CD4-positive, CD25-positive, alpha-beta regulatory T cell (primary cell): ENCODE measurements at regions not wholly inside any gene's neighbourhood (a gene's known extent, or its start where the extent isn't known, plus 50 kb on each side); places are given as distances from the start of the nearest gene placed in this dataset.

Source experiments
- ATAC-seq, 2 donors: fragments of 150-1000 bp; cut with Tn5 transposase; one replicate each; pipeline ENCODE4 v1.10.0; 2021; ENCODE audit warnings: low read depth in 2 of 2, moderate number of reproducible peaks in 2 of 2, moderate library complexity in 1 of 2
- DNase-seq, 3 donors: peaks; one replicate each; pipeline versions ENCODE4 v3.0.0 to v3.0.0-alpha.2; 2012 to 2022; ENCODE audit warnings: mixed read lengths in 1 of 3
- H3K27ac ChIP-seq: one replicate; pipeline ENCODE4 v1.7.0; 2013; ENCODE audit warnings: mild to moderate bottlenecking, low read length; ENCODE audit not compliant: insufficient read depth, poor library complexity, severe bottlenecking
- H3K27me3 ChIP-seq: one replicate; pipeline ENCODE4 v1.7.0; 2013; ENCODE audit warnings: low read length; ENCODE audit not compliant: control insufficient read depth, insufficient read depth
- H3K36me3 ChIP-seq: one replicate; pipeline ENCODE4 v1.7.0; 2013; ENCODE audit warnings: mild to moderate bottlenecking, low read length, moderate library complexity; ENCODE audit not compliant: control insufficient read depth, insufficient read depth
- H3K4me1 ChIP-seq: 2 replicates; pipeline ENCODE4 v1.7.0; 2013; ENCODE audit warnings: mild to moderate bottlenecking, low read length; ENCODE audit not compliant: insufficient read depth, control insufficient read depth, poor library complexity, severe bottlenecking
- H3K4me3 ChIP-seq: one replicate; pipeline ENCODE4 v1.7.0; 2013; ENCODE audit warnings: low read depth, mild to moderate bottlenecking, low read length, moderate library complexity
- H3K9me3 ChIP-seq, 2 experiments: 1 replicate in 1 of 2; 2 replicates in 1 of 2; pipeline ENCODE4 v1.7.0; 2013; ENCODE audit warnings: low read length in 2 of 2, mild to moderate bottlenecking in 1 of 2, moderate library complexity in 1 of 2; ENCODE audit not compliant: control insufficient read depth in 2 of 2
- H3K27ac Mint-ChIP-seq, 3 donors: one replicate each; pipeline ENCODE4 v1.8.0; 2020 to 2022; ENCODE audit warnings: mild to moderate bottlenecking in 3 of 3, mixed read lengths in 3 of 3, moderate library complexity in 2 of 3
- H3K27me3 Mint-ChIP-seq: one replicate; pipeline ENCODE4 v1.8.0; 2022; ENCODE audit warnings: mild to moderate bottlenecking, mixed read lengths
- H3K36me3 Mint-ChIP-seq: one replicate; pipeline ENCODE4 v1.8.0; 2020; ENCODE audit warnings: mixed read lengths
- H3K4me1 Mint-ChIP-seq, 4 donors: one replicate each; pipeline ENCODE4 v1.8.0; 2020 to 2022; ENCODE audit warnings: mixed read lengths in 4 of 4, mild to moderate bottlenecking in 1 of 4
- H3K4me3 Mint-ChIP-seq, 4 donors: one replicate each; pipeline ENCODE4 v1.8.0; 2020 to 2022; ENCODE audit warnings: mild to moderate bottlenecking in 4 of 4, mixed read lengths in 4 of 4, moderate library complexity in 3 of 4
- H3K9me3 Mint-ChIP-seq, 7 donors: one replicate each; pipeline ENCODE4 v1.8.0; 2020 to 2022; ENCODE audit warnings: mixed read lengths in 7 of 7, mild to moderate bottlenecking in 3 of 7, moderate library complexity in 2 of 7

GRCh38 chr15:94586099-94586498 lies 354.7 kb downstream of the MCTP2 start:
- H3K27ac ChIP-seq = no peak overlapping the region
- ATAC-seq (no peak), DNase-seq (no peak)
- H3K4me3 ChIP-seq = no peak overlapping the region
- no peaks in the 10 kb centered on the region for H3K9me3 ChIP-seq
- H3K36me3 Mint-ChIP-seq = no peaks in the 10 kb centered on the region
- H3K27me3 ChIP-seq = no peaks in the 10 kb centered on the region
- H3K4me1 Mint-ChIP-seq = peaks cover 0 to 21% (median 18%) of the 10 kb centered on the region in 4 donors
- H3K4me3 Mint-ChIP-seq = no peak overlapping the region
- no peaks in the 10 kb centered on the region for H3K4me1 ChIP-seq
- H3K36me3 ChIP-seq = no peaks in the 10 kb centered on the region
- H3K27me3 Mint-ChIP-seq = peaks cover 19% of the 10 kb centered on the region
- peaks cover 0 to 5% (median 0%) of the 10 kb centered on the region in 7 donors for H3K9me3 Mint-ChIP-seq
- no peak overlapping the region for H3K27ac Mint-ChIP-seq

- no peak for DNase-seq
- H3K27me3 Mint-ChIP-seq = peaks cover 19% of the 10 kb centered on the region
- peaks cover 0 to 21% (median 18%) of the 10 kb centered on the region in 4 donors for H3K4me1 Mint-ChIP-seq
- Histone ChIP-seq H3K36me3 (no peaks in the 10 kb centered on the region), H3K27me3 (no peaks in the 10 kb centered on the region), H3K4me1 (no peaks in the 10 kb centered on the region), H3K27ac (no peak overlapping the region), H3K9me3 (no peaks in the 10 kb centered on the region), H3K4me3 (no peak overlapping the region)
- peaks cover 0 to 5% (median 0%) of the 10 kb centered on the region in 7 donors for H3K9me3 Mint-ChIP-seq
- no peak overlapping the region for H3K4me3 Mint-ChIP-seq
- H3K27ac Mint-ChIP-seq = no peak overlapping the region
- no peaks in the 10 kb centered on the region for H3K36me3 Mint-ChIP-seq
- no peak for ATAC-seq
Measured at GRCh38 chr15:94587113-94587512, 355.8 kb downstream of the MCTP2 start.

GRCh38 chr15:94588993-94589392 lies 357.6 kb downstream of the MCTP2 start:
- Mint-ChIP-seq H3K27ac (no peak overlapping the region), H3K4me3 (no peak overlapping the region), H3K9me3 (peaks cover 0 to 10% (median 3%) of the 10 kb centered on the region in 7 donors), H3K4me1 (peaks cover 0 to 17% (median 13%) of the 10 kb centered on the region in 4 donors), H3K36me3 (no peaks in the 10 kb centered on the region), H3K27me3 (peaks cover 12% of the 10 kb centered on the region)
- H3K4me3 ChIP-seq = no peak overlapping the region
- DNase-seq (no peak), ATAC-seq (no peak)
- H3K36me3 ChIP-seq = no peaks in the 10 kb centered on the region
- H3K27me3 ChIP-seq = no peaks in the 10 kb centered on the region
- H3K9me3 ChIP-seq = peaks cover 0 to 2% of the 10 kb centered on the region in 2 experiments
- no peaks in the 10 kb centered on the region for H3K4me1 ChIP-seq
- H3K27ac ChIP-seq = no peak overlapping the region

- ATAC-seq (no peak), DNase-seq (no peak)
- Histone ChIP-seq H3K27ac (no peak overlapping the region), H3K36me3 (no peaks in the 10 kb centered on the region), H3K4me1 (no peaks in the 10 kb centered on the region), H3K4me3 (no peak overlapping the region), H3K9me3 (peaks cover 0 to 2% of the 10 kb centered on the region in 2 experiments), H3K27me3 (no peaks in the 10 kb centered on the region)
- Mint-ChIP-seq H3K27me3 (no peaks in the 10 kb centered on the region), H3K4me1 (peaks cover 0 to 1% (median 0%) of the 10 kb centered on the region in 4 donors), H3K27ac (no peak overlapping the region), H3K4me3 (no peak overlapping the region), H3K36me3 (no peaks in the 10 kb centered on the region), H3K9me3 (peaks cover 0 to 9% (median 3%) of the 10 kb centered on the region in 7 donors)
Measured at GRCh38 chr15:94592495-94592894, 361.1 kb downstream of the MCTP2 start.

GRCh38 chr15:94596707-94597106 lies 365.3 kb downstream of the MCTP2 start:
- Mint-ChIP-seq H3K4me1 (no peaks in the 10 kb centered on the region), H3K4me3 (no peak overlapping the region), H3K27ac (no peak overlapping the region), H3K27me3 (no peaks in the 10 kb centered on the region), H3K9me3 (peaks cover 0 to 11% (median 3%) of the 10 kb centered on the region in 7 donors), H3K36me3 (no peaks in the 10 kb centered on the region)
- no peak for ATAC-seq
- H3K27me3 ChIP-seq = no peaks in the 10 kb centered on the region
- no peaks in the 10 kb centered on the region for H3K4me1 ChIP-seq
- peaks cover 0 to 2% of the 10 kb centered on the region in 2 experiments for H3K9me3 ChIP-seq
- H3K27ac ChIP-seq = no peak overlapping the region
- no peak for DNase-seq
- H3K4me3 ChIP-seq = no peak overlapping the region
- H3K36me3 ChIP-seq = no peaks in the 10 kb centered on the region

GRCh38 chr15:94600505-94600904 lies 369.1 kb downstream of the MCTP2 start:
- DNase-seq (no peak), ATAC-seq (no peak)
- H3K4me3 ChIP-seq = no peak overlapping the region
- no peaks in the 10 kb centered on the region for H3K9me3 ChIP-seq
- H3K4me3 Mint-ChIP-seq = no peak overlapping the region
- no peaks in the 10 kb centered on the region for H3K27me3 Mint-ChIP-seq
- H3K4me1 ChIP-seq = no peaks in the 10 kb centered on the region
- H3K36me3 Mint-ChIP-seq = no peaks in the 10 kb centered on the region
- peaks cover 0 to 6% (median 2%) of the 10 kb centered on the region in 7 donors for H3K9me3 Mint-ChIP-seq
- H3K4me1 Mint-ChIP-seq = no peaks in the 10 kb centered on the region
- no peaks in the 10 kb centered on the region for H3K27me3 ChIP-seq
- H3K27ac ChIP-seq = no peak overlapping the region
- H3K36me3 ChIP-seq = no peaks in the 10 kb centered on the region
- H3K27ac Mint-ChIP-seq = no peak overlapping the region

- Histone ChIP-seq H3K4me3 (no peak overlapping the region), H3K27ac (no peak overlapping the region), H3K9me3 (no peaks in the 10 kb centered on the region), H3K36me3 (no peaks in the 10 kb centered on the region), H3K27me3 (no peaks in the 10 kb centered on the region), H3K4me1 (no peaks in the 10 kb centered on the region)
- Mint-ChIP-seq H3K27me3 (no peaks in the 10 kb centered on the region), H3K4me3 (no peak overlapping the region), H3K27ac (no peak overlapping the region), H3K4me1 (peaks cover 0 to 6% (median 1%) of the 10 kb centered on the region in 4 donors), H3K36me3 (no peaks in the 10 kb centered on the region), H3K9me3 (peaks cover 0 to 11% (median 3%) of the 10 kb centered on the region in 7 donors)
- DNase-seq (no peak), ATAC-seq (no peak)
Measured at GRCh38 chr15:94602754-94603470, 371.6 kb downstream of the MCTP2 start.

- no peaks in the 10 kb centered on the region for H3K4me1 ChIP-seq
- Mint-ChIP-seq H3K4me3 (no peak overlapping the region), H3K27me3 (no peaks in the 10 kb centered on the region), H3K36me3 (no peaks in the 10 kb centered on the region), H3K9me3 (peaks cover 0 to 7% (median 3%) of the 10 kb centered on the region in 7 donors), H3K4me1 (peaks cover 0 to 6% (median 2%) of the 10 kb centered on the region in 4 donors), H3K27ac (no peak overlapping the region)
- H3K9me3 ChIP-seq = no peaks in the 10 kb centered on the region
- DNase-seq = no peak
- no peak for ATAC-seq
- H3K27me3 ChIP-seq = no peaks in the 10 kb centered on the region
- no peaks in the 10 kb centered on the region for H3K36me3 ChIP-seq
- H3K27ac ChIP-seq = no peak overlapping the region
- H3K4me3 ChIP-seq = no peak overlapping the region
Measured at GRCh38 chr15:94606286-94606685, 374.9 kb downstream of the MCTP2 start.
